ENCODE measurements at regions not wholly inside any gene's neighbourhood (a gene's known extent, or its start where the extent isn't known, plus 50 kb on each side); places are given as distances from the start of the nearest gene placed in this dataset.
"Not testable (repeated sequence)": the region's sequence is repeated elsewhere in the genome, so short reads cannot be mapped to it uniquely, and the experiment has no call there.

- DNase-seq: no peak
These were observed 251.8 kb upstream of the DDX18 start for GRCh38 chr2:117562654-117563053.

DNA sequence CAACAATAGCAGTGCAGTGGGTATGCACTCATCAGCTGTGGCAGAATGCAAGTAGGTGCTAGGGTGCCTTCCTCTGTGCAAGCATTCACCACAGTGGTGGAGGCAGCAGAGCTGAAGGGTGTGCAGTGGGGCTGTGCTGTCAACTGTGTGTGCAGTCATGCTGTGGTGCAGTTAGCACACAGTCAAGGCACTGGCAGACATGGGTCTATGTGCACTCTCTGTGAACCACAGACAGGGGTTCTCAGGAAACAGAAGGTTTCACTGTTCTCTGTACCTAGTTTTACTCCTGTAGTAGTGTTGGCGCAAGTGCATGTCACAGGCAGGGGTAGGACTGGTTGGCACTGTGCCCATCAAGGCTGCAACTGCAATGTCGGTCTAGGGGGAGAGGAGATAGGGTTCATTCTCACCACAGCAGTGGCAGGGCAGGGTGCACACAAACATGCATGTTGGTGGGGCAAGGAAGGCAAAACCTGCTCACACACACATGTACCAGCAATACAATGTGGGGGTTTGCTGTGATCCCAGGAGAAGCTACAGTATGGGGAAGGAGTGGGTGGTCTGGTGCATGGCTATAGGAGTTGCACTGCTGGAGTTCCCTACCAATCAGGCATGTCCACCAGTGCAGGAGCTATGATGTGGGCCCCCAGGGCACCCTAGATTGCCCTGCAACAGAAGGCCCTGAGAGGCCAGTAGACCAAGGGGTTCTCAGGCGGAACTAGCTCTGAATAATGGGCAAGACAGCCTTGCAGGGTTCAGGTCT lies 242.7 kb upstream of the DDX18 start:
- no peak for DNase-seq

GRCh38 chr2:117587310-117587709 lies 227.2 kb upstream of the DDX18 start:
- no peak for DNase-seq

- no peak for DNase-seq
These were observed 211.4 kb upstream of the DDX18 start for GRCh38 chr2:117603060-117603459.

GRCh38 chr2:117603567-117603966 lies 210.9 kb upstream of the DDX18 start:
- DNase-seq: no peak

GRCh38 chr2:117607202-117607601 lies 207.3 kb upstream of the DDX18 start:
- no peak for DNase-seq

GRCh38 chr2:117613101-117613500 lies 201.4 kb upstream of the DDX18 start:
- DNase-seq: no peak

DNA sequence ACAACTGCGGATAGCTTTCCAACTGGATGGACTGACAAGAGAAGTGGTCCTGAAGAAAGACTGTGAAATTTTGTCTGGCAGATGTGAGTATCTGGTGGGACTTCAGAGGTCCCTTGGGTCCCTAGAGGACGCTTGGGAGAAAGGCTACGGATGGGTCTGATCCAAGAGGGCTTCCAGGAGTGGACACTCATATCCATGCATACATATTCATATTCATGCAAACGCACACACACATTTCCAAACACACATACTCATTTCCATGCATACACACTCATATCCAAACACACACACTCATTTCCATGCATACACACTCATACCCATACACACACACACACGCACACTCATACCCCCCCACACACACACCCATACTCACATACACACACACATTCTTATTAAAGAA lies 200.2 kb upstream of the DDX18 start:
- no peak for DNase-seq

DNA sequence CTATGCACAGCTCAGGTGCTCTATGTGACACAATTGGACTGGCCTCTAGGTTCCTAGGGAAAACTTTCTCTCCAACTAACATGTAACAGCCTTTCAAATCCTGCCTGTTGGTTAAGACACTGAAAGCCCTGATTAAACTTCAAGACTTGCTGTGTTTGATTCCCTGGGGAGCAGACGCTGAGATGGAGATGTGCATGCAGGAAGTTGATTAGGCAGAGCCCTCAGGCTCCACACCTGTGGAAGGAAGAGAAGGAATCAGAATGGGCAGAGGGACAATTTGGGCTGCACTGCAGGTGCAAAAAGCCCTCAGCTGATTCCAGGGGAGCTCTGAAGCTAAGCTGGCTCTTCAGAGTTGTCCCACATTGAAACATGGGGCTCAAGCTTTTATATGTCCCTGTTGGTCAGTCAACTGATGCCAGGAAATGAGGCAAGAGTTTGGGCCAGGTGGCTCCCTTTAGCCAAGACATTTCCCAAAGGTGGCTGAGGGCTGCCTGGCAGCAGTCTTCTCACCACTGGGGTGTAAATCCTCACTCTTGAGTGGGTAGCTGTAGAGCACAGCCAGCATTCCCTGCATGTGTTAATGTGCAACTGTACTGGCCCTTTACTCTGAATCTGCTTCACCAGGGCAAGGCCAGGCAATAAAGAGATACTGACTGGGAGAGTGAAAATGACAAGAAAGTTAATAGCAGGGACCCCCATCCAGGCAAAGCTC lies 199.5 kb upstream of the DDX18 start:
- DNase-seq: no peak

GRCh38 chr2:117618607-117619006 lies 195.9 kb upstream of the DDX18 start:
- no peak for DNase-seq

DNA sequence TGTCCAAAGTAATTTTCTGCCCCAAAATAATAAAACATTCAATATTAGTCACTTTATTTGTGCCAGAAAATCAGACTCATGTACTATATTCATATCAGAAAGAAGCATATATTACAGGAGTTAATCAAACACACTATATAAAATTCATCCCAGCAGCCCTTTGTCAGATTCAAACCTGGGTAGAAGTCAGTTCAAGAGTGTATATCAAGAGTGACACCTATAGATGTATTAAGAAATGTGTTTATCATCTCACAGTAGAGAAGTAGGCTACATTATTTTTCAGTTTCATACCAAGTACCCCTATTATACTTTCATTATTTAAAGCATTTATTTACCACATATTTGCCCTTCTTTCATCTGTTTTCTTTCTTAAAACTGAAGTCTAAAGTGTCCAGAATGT lies 193.2 kb upstream of the DDX18 start:
- no peak for DNase-seq

- DNase-seq: not testable (repeated sequence)
These were observed 191.3 kb upstream of the DDX18 start for GRCh38 chr2:117623175-117623574.

DNA sequence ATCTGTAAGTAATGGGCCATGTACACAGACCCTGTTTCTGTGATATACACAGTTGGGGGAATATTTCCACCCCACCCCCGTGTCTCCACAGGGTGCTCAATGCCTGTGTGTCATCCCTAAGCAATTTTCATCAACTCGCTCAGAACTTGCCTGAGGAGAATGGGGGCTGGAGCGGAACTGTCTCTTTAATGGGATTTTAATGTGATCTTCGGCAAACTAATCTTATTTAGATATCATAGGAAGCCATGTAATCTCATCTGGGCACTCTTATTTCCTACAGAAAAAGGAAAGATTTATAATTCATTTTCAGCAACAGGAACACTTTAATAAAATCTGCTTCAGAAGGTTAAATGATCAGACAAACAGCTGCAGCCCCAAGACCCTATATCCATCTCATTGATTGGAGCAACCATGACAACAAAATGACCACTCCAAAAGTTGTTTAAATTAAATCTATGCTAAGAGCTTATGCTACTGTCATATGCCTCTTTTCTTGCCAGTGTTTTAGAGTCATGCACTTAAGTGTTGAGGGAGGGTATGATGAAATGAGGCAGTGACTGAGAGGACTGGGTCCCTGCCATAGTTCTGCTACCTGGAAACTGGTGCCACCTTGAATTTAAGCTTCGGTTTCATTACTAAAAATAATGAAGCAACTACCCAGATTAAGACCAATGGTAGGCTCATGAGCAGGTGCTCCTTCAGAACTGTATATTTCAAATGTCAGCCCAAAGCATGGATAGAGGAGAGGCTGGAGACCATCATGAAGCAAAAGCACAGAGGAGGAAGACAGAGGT lies 183.1 kb upstream of the DDX18 start:
- DNase-seq: no peak

GRCh38 chr2:117635481-117635880 lies 179.0 kb upstream of the DDX18 start:
- DNase-seq: no peak

GRCh38 chr2:117639401-117639800 lies 175.1 kb upstream of the DDX18 start:
- DNase-seq: no peak

DNA sequence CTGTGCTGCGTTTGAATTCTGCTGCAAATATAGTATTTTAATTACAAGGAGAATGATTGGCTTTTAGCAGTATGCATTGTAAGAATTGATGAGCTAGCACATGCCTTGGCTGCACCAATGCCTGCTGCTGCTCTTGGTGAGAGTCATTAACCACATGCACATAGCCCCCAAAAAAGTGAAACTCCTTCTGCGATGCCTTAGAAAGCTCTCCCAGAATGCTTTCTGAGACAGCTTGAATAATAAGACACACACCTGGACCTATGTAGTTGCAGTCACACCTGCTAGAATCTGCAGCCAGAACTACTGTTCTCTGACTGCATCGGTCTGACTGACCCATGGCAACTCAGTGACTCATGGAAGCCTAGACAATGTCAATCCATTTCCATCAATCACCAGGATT lies 170.1 kb upstream of the DDX18 start:
- DNase-seq: no peak

DNA sequence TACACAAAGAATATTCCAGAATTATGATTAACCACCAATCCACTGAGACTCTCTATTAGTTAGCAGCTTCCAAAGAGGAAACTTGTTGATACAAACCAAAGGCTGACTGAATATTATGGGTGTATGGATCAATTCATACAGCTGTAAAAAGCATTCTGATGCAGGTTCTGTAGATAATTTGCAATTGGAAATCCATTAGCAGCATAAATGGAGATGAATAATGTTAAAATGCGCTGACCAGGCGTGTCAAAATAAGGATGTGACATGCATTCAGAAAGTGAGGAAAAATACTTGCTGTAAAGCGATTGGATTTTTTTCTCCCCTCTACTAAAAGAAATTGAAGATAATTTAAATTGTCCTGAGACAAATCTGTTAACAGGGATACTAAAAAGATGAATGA lies 169.0 kb upstream of the DDX18 start:
- no peak for DNase-seq

GRCh38 chr2:117646099-117646498 lies 168.4 kb upstream of the DDX18 start:
- no peak for DNase-seq

GRCh38 chr2:117646872-117647271 lies 167.6 kb upstream of the DDX18 start:
- DNase-seq: no peak

DNA sequence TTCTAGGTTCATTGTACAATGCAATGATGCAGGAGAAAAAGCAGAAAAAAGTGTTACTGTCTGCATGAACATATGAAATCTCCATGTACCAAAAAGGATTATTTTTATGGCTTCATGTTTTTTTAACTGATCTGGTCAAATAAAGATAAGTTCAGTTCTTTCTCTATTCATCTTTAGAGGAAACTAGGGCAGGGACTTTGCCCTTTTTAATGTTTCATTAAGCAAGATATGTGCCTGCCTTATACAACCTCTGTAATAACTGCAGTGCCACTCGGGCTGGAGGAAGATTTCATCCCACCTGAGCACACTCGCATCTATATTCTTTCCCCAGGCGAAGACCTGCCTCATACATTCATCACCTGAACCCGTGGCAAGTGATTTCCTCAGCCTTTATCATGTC lies 157.9 kb upstream of the DDX18 start:
- DNase-seq: no peak

- DNase-seq: no peak
These were observed 152.9 kb upstream of the DDX18 start for GRCh38 chr2:117661619-117662018.

- DNase-seq: no peak
These were observed 140.3 kb upstream of the DDX18 start for GRCh38 chr2:117674172-117674571.

GRCh38 chr2:117679952-117680351 lies 134.5 kb upstream of the DDX18 start:
- no peak for DNase-seq

DNA sequence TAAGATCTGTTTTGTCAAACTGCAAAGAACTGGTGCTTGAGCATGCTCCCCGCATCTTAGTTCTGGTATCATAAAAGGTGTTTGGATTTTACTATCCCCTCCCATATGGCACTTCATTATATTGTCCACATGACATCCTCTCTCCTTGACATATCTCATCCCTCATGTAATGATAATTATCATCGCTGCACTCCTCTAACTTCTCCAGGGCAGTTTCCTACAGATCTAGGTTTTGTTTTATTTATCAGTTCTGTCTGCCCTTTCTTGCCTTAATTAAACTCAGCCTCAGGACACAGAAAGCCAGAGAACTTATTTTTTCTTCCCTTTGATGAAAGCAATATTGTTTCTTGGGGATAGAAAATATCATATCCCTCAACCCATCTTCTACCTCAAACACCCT lies 129.6 kb upstream of the DDX18 start:
- no peak for DNase-seq
